Activated CD4-positive, alpha-beta T cell treated with anti-CD3 and anti-CD28 coated beads, Interleukin-2, amount 50 U/mL, for 16 hours (primary cell): ENCODE measurements at regions not wholly inside any gene's neighbourhood (a gene's known extent, or its start where the extent isn't known, plus 50 kb on each side); places are given as distances from the start of the nearest gene placed in this dataset.
A peak's percentile ranks its signal among the peaks of the same experiment; 100 is the strongest.

Experiments
- DNase-seq: peaks from one replicate; pipeline ENCODE4 v3.0.0-alpha.2; 2020

GRCh38 chr5:143729334-143729946 is 82.5 kb upstream of the HMHB1 start:
- DNase-seq, result no peak

- DNase-seq, result peak; percentile 29
Observed at GRCh38 chr5:143723159-143723558, 88.8 kb upstream of the HMHB1 start.

- DNase-seq, result no peak
Observed at GRCh38 chr5:143721925-143722324, 90.0 kb upstream of the HMHB1 start.

GRCh38 chr5:143720689-143721088 is 91.3 kb upstream of the HMHB1 start:
- no peak for DNase-seq

GRCh38 chr5:143717400-143717799 is 94.6 kb upstream of the HMHB1 start:
- no peak for DNase-seq

- DNase-seq, result no peak
Observed at GRCh38 chr5:143716881-143717280, 95.1 kb upstream of the HMHB1 start.

GRCh38 chr5:143715616-143716015 is 96.3 kb upstream of the HMHB1 start:
- DNase-seq, result no peak

- DNase-seq, result no peak
Observed at GRCh38 chr5:143714629-143715028, 97.3 kb upstream of the HMHB1 start.

- no peak for DNase-seq
Observed at GRCh38 chr5:143713047-143714003, 98.6 kb upstream of the HMHB1 start.

GRCh38 chr5:143708672-143709071 is 103.3 kb upstream of the HMHB1 start:
- DNase-seq, result peak; percentile 50

GRCh38 chr5:143707806-143708205 is 104.2 kb upstream of the HMHB1 start:
- DNase-seq, result no peak

GRCh38 chr5:143705381-143705780 is 106.6 kb upstream of the HMHB1 start:
- no peak for DNase-seq

- DNase-seq, result no peak
Observed at GRCh38 chr5:143703659-143704058, 108.3 kb upstream of the HMHB1 start.

- no peak for DNase-seq
Observed at GRCh38 chr5:143701493-143701892, 110.5 kb upstream of the HMHB1 start.

GRCh38 chr5:143700994-143701393 is 111.0 kb upstream of the HMHB1 start:
- no peak for DNase-seq

GRCh38 chr5:143699121-143699520 is 112.8 kb upstream of the HMHB1 start:
- peak; percentile 80 for DNase-seq

- peak; percentile 48 for DNase-seq
Observed at GRCh38 chr5:143698574-143698973, 113.4 kb upstream of the HMHB1 start.

GRCh38 chr5:143696921-143697320 is 115.0 kb upstream of the HMHB1 start:
- DNase-seq, result no peak

- no peak for DNase-seq
Observed at GRCh38 chr5:143695941-143696340, 116.0 kb upstream of the HMHB1 start.

- DNase-seq, result no peak
Observed at GRCh38 chr5:143695244-143695864, 116.6 kb upstream of the HMHB1 start.

- no peak for DNase-seq
Observed at GRCh38 chr5:143694357-143694756, 117.6 kb upstream of the HMHB1 start.

GRCh38 chr5:143693651-143694252 is 118.2 kb upstream of the HMHB1 start:
- peak; percentile 88 for DNase-seq

- DNase-seq, result no peak
Observed at GRCh38 chr5:143692342-143692741, 119.6 kb upstream of the HMHB1 start.

GRCh38 chr5:143691945-143692290 is 120.0 kb upstream of the HMHB1 start:
- no peak for DNase-seq
